Hepatocyte (in vitro differentiated cells): ENCODE measurements at regions not wholly inside any gene's neighbourhood (a gene's known extent, or its start where the extent isn't known, plus 50 kb on each side); places are given as distances from the start of the nearest gene placed in this dataset.

Source experiments
- CTCF ChIP-seq: fragments of 200-600 bp; sonication (generic); IDR thresholded peaks from 2 replicates; pipeline ENCODE4 v1.5.1; 2016; ENCODE audit warnings: antibody characterized with exemption, mild to moderate bottlenecking; ENCODE audit not compliant: poor library complexity
- EZH2phosphoT487 ChIP-seq: fragments of 200-600 bp; sonication (generic); IDR thresholded peaks from one replicate; pipeline ENCODE4 v1.6.1; 2018; ENCODE audit warnings: antibody characterized with exemption, mild to moderate bottlenecking, low read depth, moderate library complexity; ENCODE audit not compliant: unreplicated experiment, severe bottlenecking

GRCh38 chr18:60485201-60485600 lies 112.6 kb upstream of the MC4R start:
- TF ChIP-seq CTCF (no peak), EZH2phosphoT487 (no peak)
